ENCODE measurements at regions not wholly inside any gene's neighbourhood (a gene's known extent, or its start where the extent isn't known, plus 50 kb on each side); places are given as distances from the start of the nearest gene placed in this dataset.

- TF ChIP-seq POLR2A (IDR thresholded peaks at IDR 0.05) (no peak), EP300 (IDR thresholded peaks at IDR 0.05) (no peak), POLR2AphosphoS5 (IDR thresholded peaks at IDR 0.05) (no peak)
- TF ChIP-seq, protein P1, sequence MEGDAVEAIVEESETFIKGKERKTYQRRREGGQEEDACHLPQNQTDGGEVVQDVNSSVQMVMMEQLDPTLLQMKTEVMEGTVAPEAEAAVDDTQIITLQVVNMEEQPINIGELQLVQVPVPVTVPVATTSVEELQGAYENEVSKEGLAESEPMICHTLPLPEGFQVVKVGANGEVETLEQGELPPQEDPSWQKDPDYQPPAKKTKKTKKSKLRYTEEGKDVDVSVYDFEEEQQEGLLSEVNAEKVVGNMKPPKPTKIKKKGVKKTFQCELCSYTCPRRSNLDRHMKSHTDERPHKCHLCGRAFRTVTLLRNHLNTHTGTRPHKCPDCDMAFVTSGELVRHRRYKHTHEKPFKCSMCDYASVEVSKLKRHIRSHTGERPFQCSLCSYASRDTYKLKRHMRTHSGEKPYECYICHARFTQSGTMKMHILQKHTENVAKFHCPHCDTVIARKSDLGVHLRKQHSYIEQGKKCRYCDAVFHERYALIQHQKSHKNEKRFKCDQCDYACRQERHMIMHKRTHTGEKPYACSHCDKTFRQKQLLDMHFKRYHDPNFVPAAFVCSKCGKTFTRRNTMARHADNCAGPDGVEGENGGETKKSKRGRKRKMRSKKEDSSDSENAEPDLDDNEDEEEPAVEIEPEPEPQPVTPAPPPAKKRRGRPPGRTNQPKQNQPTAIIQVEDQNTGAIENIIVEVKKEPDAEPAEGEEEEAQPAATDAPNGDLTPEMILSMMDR (IDR thresholded peaks at IDR 0.05) = no peak
Observed at GRCh38 chr15:29573197-29573838, 248.9 kb downstream of the TJP1 start.

All from stomach (tissue), 4 donors.